ENCODE measurements at regions not wholly inside any gene's neighbourhood (a gene's known extent, or its start where the extent isn't known, plus 50 kb on each side); places are given as distances from the start of the nearest gene placed in this dataset.

GRCh38 chr6:134477991-134478635 is 160.2 kb upstream of the SGK1 start:
- TF ChIP-seq OSR1 (CRISPR knock-in tag; IDR thresholded peaks at IDR 0.05) (no peak), CREB5 (CRISPR knock-in tag; IDR thresholded peaks at IDR 0.05; ENCODE audit: low read depth) (no peak), ARNTL (CRISPR knock-in tag; IDR thresholded peaks at IDR 0.05; ENCODE audit: borderline replicate concordance, low read depth) (no peak), PATZ1 (CRISPR knock-in tag; IDR thresholded peaks at IDR 0.05; ENCODE audit: borderline replicate concordance) (no peak), TOX (CRISPR knock-in tag; IDR thresholded peaks at IDR 0.05; ENCODE audit: borderline replicate concordance) (no peak), RARB (CRISPR knock-in tag; IDR thresholded peaks at IDR 0.05) (no peak), CSDC2 (CRISPR knock-in tag; IDR thresholded peaks at IDR 0.05) (no peak)

Data from SK-N-SH treated with all-trans-retinoic acid at 6 μM for 48 hours (cell line).